Endothelial cell of umbilical vein (primary cell): ENCODE measurements at regions not wholly inside any gene's neighbourhood (a gene's known extent, or its start where the extent isn't known, plus 50 kb on each side); places are given as distances from the start of the nearest gene placed in this dataset.

ENCODE experiments used
- BruUV-seq: library from RNA; stranded (reverse); fragments of 400-500 nt; replicated peaks from 2 replicates; lab custom pipeline; 2021; lab: Mats Ljungman, UMichigan
- CTCF ChIA-PET: fragments of 300-600, 350-600 bp; sonication (Branson Sonifier 250); formaldehyde crosslinking; loops from one replicate; lab custom pipeline; 2021; ENCODE audit warnings: antibody characterized with exemption, inconsistent platforms; lab: Charles Lee
- POLR2A ChIA-PET: fragments of 300-600, 350-600 bp; sonication (Branson Sonifier 250); formaldehyde crosslinking; loops from one replicate; lab custom pipeline; 2021; ENCODE audit warnings: antibody characterized with exemption, inconsistent platforms; lab: Charles Lee
- DNase-seq: peaks from one replicate; pipeline ENCODE4 v3.0.0-alpha.2; 2011; ENCODE audit warnings: low read depth, low spot score
- FAIRE-seq: peaks from 2 replicates; lab custom pipeline; 2011; peaks lifted over from hg19 to GRCh38; lab: Jason Lieb, UNC
- H2AFZ ChIP-seq: 2 replicates; pipeline ENCODE4 v1.6.0; 2012; ENCODE audit warnings: low read depth, low read length, control low read depth, inconsistent platforms
- H3K27ac ChIP-seq: 2 replicates; pipeline ENCODE4 v1.5.1; 2011; ENCODE audit warnings: low read depth, mild to moderate bottlenecking, control low read depth, low read length, moderate library complexity; ENCODE audit not compliant: insufficient read depth
- H3K27me3 ChIP-seq, 2 experiments: 2 replicates each; pipeline versions ENCODE4 v1.6.0 to v1.6.1; 2011; ENCODE audit warnings: low read length in 2 of 2, mixed read lengths in 1 of 2; ENCODE audit not compliant: control insufficient read depth in 2 of 2, insufficient read depth in 2 of 2
- H3K36me3 ChIP-seq, 2 experiments: 2 replicates in 1 of 2; 3 replicates in 1 of 2; pipeline ENCODE4 v1.5.1; 2011; ENCODE audit warnings: low read length in 2 of 2, mild to moderate bottlenecking in 1 of 2, moderate library complexity in 1 of 2; ENCODE audit not compliant: control insufficient read depth in 2 of 2, insufficient read depth in 2 of 2; ENCODE audit errors: extremely low read depth in 1 of 2
- H3K4me1 ChIP-seq: 3 replicates; pipeline ENCODE4 v1.5.1; 2011; ENCODE audit warnings: mild to moderate bottlenecking, low read length; ENCODE audit not compliant: control insufficient read depth, insufficient read depth; ENCODE audit errors: extremely low read depth
- H3K4me2 ChIP-seq: 2 replicates; pipeline ENCODE4 v1.6.1; 2011; ENCODE audit warnings: low read length, control low read depth, mixed read lengths; ENCODE audit not compliant: insufficient read depth
- H3K4me3 ChIP-seq, 3 experiments: fragments of 200-600 bp in 1 of 3; sonication (generic), shearing (Covaris generic) in 1 of 3; replicated peaks in 1 of 3; 2 replicates each; pipeline ENCODE4 v1.5.1; 2011 to 2016; ENCODE audit warnings: control low read depth in 3 of 3, low read length in 3 of 3, mild to moderate bottlenecking in 2 of 3, inconsistent platforms in 1 of 3, low read depth in 1 of 3, moderate library complexity in 1 of 3; ENCODE audit not compliant: insufficient read depth in 1 of 3
- H3K79me2 ChIP-seq: 2 replicates; pipeline ENCODE4 v1.6.0; 2012; ENCODE audit warnings: low read length, inconsistent platforms; ENCODE audit not compliant: control insufficient read depth, insufficient read depth
- H3K9ac ChIP-seq: replicated peaks from 2 replicates; pipeline ENCODE3; 2011; ENCODE audit warnings: low read length, control low read depth; ENCODE audit not compliant: insufficient read depth; ENCODE audit errors: extremely low read depth
- H3K9me1 ChIP-seq: replicated peaks from 3 replicates; pipeline ENCODE4 v1.6.0; 2011; ENCODE audit warnings: mild to moderate bottlenecking, low read length; ENCODE audit not compliant: control insufficient read depth, insufficient read depth; ENCODE audit errors: extremely low read depth
- H3K9me3 ChIP-seq: replicated peaks from 2 replicates; pipeline ENCODE4 v1.5.1; 2012; ENCODE audit warnings: low read length, inconsistent platforms; ENCODE audit not compliant: control insufficient read depth, insufficient read depth
- H4K20me1 ChIP-seq: replicated peaks from 2 replicates; pipeline ENCODE3; 2011; ENCODE audit warnings: mild to moderate bottlenecking, low read length; ENCODE audit not compliant: control insufficient read depth, insufficient read depth; ENCODE audit errors: extremely low read depth
- EZH2 ChIP-seq: IDR thresholded peaks from 2 replicates; pipeline ENCODE4 v1.6.1; 2012; ENCODE audit warnings: borderline replicate concordance, low read depth, mild to moderate bottlenecking, moderate library complexity, low read length, inconsistent platforms; ENCODE audit not compliant: severe bottlenecking
- FOS ChIP-seq: IDR thresholded peaks from 2 replicates; pipeline ENCODE4 v1.6.1; 2011; ENCODE audit warnings: mild to moderate bottlenecking, low read length, moderate library complexity, borderline replicate concordance; ENCODE audit not compliant: insufficient read depth
- GATA2 ChIP-seq: IDR thresholded peaks from 2 replicates; pipeline ENCODE4 v1.7.0; 2011; ENCODE audit warnings: low read depth, mild to moderate bottlenecking, moderate library complexity, mixed read lengths, low read length; ENCODE audit not compliant: insufficient read length, insufficient read depth
- JUN ChIP-seq: IDR thresholded peaks from 2 replicates; pipeline ENCODE4 v1.6.1; 2011; ENCODE audit warnings: borderline replicate concordance, low read depth; ENCODE audit not compliant: insufficient read length, insufficient read depth
- MYC ChIP-seq: IDR thresholded peaks from one replicate; pipeline ENCODE4 v1.6.1; 2011; ENCODE audit warnings: mild to moderate bottlenecking, low read depth, low read length
- POLR2A ChIP-seq: IDR thresholded peaks from 2 replicates; pipeline ENCODE4 v1.6.1; 2012; ENCODE audit warnings: low read depth, mild to moderate bottlenecking, control low read depth, low read length
- POLR2AphosphoS5 ChIP-seq: IDR thresholded peaks from 2 replicates; pipeline ENCODE4 v1.6.1; 2012; ENCODE audit warnings: low read depth, mild to moderate bottlenecking, control low read depth, low read length, moderate library complexity; ENCODE audit not compliant: insufficient read depth
- dilution Hi-C: fragments of 300-500 bp; cut with MboI; formaldehyde crosslinking; loops from one replicate; pipeline ENCODE4 v1.15.0; 2019; ENCODE audit warnings: low sequenced_read_pairs; ENCODE audit not compliant: extremely low pct_ligation_motif_present
- intact Hi-C: fragments of 100-400 bp; cut with micrococcal nuclease; formaldehyde crosslinking; loops from one replicate; pipeline ENCODE4 v1.10.0; 2022
- TF ChIP-seq, protein P1 (sequence below), 2 donors: IDR thresholded peaks; 1 replicate in 1 of 2; 2 replicates in 1 of 2; pipeline ENCODE4 v1.5.1; 2011; ENCODE audit warnings: low read length in 2 of 2, mild to moderate bottlenecking in 2 of 2, moderate library complexity in 2 of 2, control low read depth in 1 of 2, inconsistent platforms in 1 of 2, low read depth in 1 of 2; ENCODE audit not compliant: insufficient read depth in 1 of 2; ENCODE audit errors: extremely low read depth in 1 of 2
- TF ChIP-seq, protein P2 (sequence below): IDR thresholded peaks from 2 replicates; pipeline ENCODE4 v1.6.1; 2011; ENCODE audit not compliant: insufficient read depth, insufficient read length

DNA sequence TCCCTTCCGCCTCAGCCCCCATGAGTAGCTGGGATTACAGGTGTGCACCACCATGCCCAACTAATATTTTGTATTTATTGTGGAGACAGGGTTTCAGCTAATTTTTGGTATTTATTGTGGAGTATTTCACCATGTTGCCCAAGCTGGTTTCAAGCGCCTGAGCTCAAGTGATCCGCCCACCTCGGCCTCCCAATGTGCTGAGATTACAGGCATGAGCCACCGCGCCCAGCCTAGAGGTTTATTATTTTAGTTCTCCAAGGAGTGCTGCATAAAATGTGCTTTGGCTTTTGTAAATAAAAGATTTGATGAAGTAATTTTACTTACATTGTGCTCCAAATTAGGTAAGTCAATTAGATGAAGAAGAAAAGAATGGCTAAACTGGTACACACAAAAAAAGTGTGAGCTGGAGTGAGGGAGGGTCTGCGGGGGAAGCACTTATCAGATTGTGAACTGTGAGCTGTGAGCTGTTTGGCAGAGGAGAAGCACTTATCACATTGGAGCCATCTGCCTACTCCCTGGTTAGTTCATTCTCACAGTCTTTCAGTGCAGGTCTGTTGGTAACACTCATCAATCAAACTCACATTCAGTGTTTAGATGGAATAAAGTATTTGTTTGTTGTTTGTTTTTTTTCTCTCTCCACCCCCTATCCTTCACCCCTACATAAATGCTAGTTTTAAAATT, 398.0 kb downstream of the EPHA7 start:
- Histone ChIP-seq H4K20me1 (no peaks in the 10 kb centered on the region), H3K79me2 (no peaks in the 10 kb centered on the region), H3K9me1 (no peaks in the 10 kb centered on the region), H2AFZ (no peak overlapping the region), H3K9ac (no peak overlapping the region), H3K27ac (no peak overlapping the region), H3K4me3 (no peak overlapping the region), H3K4me2 (no peak overlapping the region), H3K4me1 (no peaks in the 10 kb centered on the region), H3K27me3 (no peaks in the 10 kb centered on the region), H3K9me3 (no peaks in the 10 kb centered on the region), H3K36me3 (no peaks in the 10 kb centered on the region)
- FAIRE-seq (no peak), DNase-seq (no peak)
- dilution Hi-C loops, result no loop called here
- no TSS peak for BruUV-seq
- ChIA-PET POLR2A (no interaction called here), CTCF (interaction anchor here (1.3 kb wide), 1 partner anchor 15 kb away, joined by 3 read pairs; no protein-coding TSS in a partner anchor)
- intact Hi-C loops, result no loop called here
- TF ChIP-seq, protein P1, sequence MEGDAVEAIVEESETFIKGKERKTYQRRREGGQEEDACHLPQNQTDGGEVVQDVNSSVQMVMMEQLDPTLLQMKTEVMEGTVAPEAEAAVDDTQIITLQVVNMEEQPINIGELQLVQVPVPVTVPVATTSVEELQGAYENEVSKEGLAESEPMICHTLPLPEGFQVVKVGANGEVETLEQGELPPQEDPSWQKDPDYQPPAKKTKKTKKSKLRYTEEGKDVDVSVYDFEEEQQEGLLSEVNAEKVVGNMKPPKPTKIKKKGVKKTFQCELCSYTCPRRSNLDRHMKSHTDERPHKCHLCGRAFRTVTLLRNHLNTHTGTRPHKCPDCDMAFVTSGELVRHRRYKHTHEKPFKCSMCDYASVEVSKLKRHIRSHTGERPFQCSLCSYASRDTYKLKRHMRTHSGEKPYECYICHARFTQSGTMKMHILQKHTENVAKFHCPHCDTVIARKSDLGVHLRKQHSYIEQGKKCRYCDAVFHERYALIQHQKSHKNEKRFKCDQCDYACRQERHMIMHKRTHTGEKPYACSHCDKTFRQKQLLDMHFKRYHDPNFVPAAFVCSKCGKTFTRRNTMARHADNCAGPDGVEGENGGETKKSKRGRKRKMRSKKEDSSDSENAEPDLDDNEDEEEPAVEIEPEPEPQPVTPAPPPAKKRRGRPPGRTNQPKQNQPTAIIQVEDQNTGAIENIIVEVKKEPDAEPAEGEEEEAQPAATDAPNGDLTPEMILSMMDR (IDR thresholded peaks at IDR 0.05; ENCODE audit: extremely low read depth in 1 of 2, insufficient read depth in 1 of 2, low read depth in 1 of 2, low read length in 2 of 2), result no peak
- TF ChIP-seq, protein P2, sequence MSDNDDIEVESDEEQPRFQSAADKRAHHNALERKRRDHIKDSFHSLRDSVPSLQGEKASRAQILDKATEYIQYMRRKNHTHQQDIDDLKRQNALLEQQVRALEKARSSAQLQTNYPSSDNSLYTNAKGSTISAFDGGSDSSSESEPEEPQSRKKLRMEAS, result no peak
- no peak for TF ChIP-seq MYC
- no peak for TF ChIP-seq JUN
- TF ChIP-seq POLR2A, result no peak
- TF ChIP-seq FOS, result no peak
- TF ChIP-seq GATA2, result no peak
- no peak for TF ChIP-seq EZH2
- TF ChIP-seq POLR2AphosphoS5, result no peak
